H1 (cell line): ENCODE measurements at regions not wholly inside any gene's neighbourhood (a gene's known extent, or its start where the extent isn't known, plus 50 kb on each side); places are given as distances from the start of the nearest gene placed in this dataset.

Experiments used
- CTCF ChIA-PET: fragments of 300-600 bp; sonication (Branson Sonifier 250); formaldehyde crosslinking; loops from one replicate; lab custom pipeline; 2021; ENCODE audit not compliant: partially characterized antibody; lab: Charles Lee
- POLR2A ChIA-PET: fragments of 300-600 bp; sonication (Branson Sonifier 250); formaldehyde crosslinking; loops from one replicate; lab custom pipeline; 2021; ENCODE audit warnings: inconsistent platforms; ENCODE audit not compliant: partially characterized antibody; lab: Charles Lee
- DNase-seq, 2 experiments: peaks; one replicate each; pipeline versions ENCODE4 v3.0.0 to v3.0.0-alpha.2; 2010 to 2022; ENCODE audit warnings: low spot score in 2 of 2, low read depth in 1 of 2, mixed read lengths in 1 of 2
- FAIRE-seq: peaks from 2 replicates; lab custom pipeline; 2011; peaks lifted over from hg19 to GRCh38; lab: Jason Lieb, UNC
- H2AFZ ChIP-seq: 2 replicates; pipeline ENCODE4 v1.8.1; 2012; ENCODE audit warnings: low read length, inconsistent platforms
- H2AK5ac ChIP-seq: 2 replicates; pipeline ENCODE4 v1.6.1; 2013; ENCODE audit warnings: low read depth, low read length
- H2BK120ac ChIP-seq: replicated peaks from 2 replicates; pipeline ENCODE3; 2013; ENCODE audit warnings: low read depth, low read length, inconsistent platforms
- H2BK12ac ChIP-seq: 2 replicates; pipeline ENCODE4 v1.6.1; 2013; ENCODE audit warnings: low read depth, low read length
- H2BK15ac ChIP-seq: 2 replicates; pipeline ENCODE4 v1.6.1; 2013; ENCODE audit warnings: low read length
- H2BK20ac ChIP-seq: 2 replicates; pipeline ENCODE4 v1.6.1; 2013; ENCODE audit warnings: low read length
- H2BK5ac ChIP-seq: 2 replicates; pipeline ENCODE4 v1.6.1; 2013; ENCODE audit warnings: low read depth, low read length
- H3K14ac ChIP-seq: 2 replicates; pipeline ENCODE4 v1.6.1; 2013; ENCODE audit warnings: inconsistent platforms; ENCODE audit not compliant: insufficient read length
- H3K18ac ChIP-seq: 2 replicates; pipeline ENCODE4 v1.6.1; 2013; ENCODE audit warnings: low read length; ENCODE audit errors: extremely low read depth
- H3K23ac ChIP-seq: 2 replicates; pipeline ENCODE4 v1.6.1; 2013; ENCODE audit warnings: inconsistent platforms; ENCODE audit not compliant: insufficient read length
- H3K23me2 ChIP-seq: 2 replicates; pipeline ENCODE4 v1.6.1; 2013; ENCODE audit warnings: low read depth, low read length
- H3K27ac ChIP-seq: 2 replicates; pipeline ENCODE4 v1.6.1; 2011; ENCODE audit warnings: low read depth, low read length, inconsistent platforms
- H3K27me3 ChIP-seq, 4 experiments: replicated peaks in 1 of 4; 1 replicate in 1 of 4; 2 replicates in 3 of 4; pipeline versions ENCODE4 v1.6.1 to v1.8.1; 2011 to 2013; ENCODE audit warnings: low read length in 3 of 4, mild to moderate bottlenecking in 3 of 4, inconsistent platforms in 2 of 4, mixed read lengths in 2 of 4, moderate library complexity in 1 of 4; ENCODE audit not compliant: control insufficient read depth in 3 of 4, insufficient read depth in 3 of 4; ENCODE audit errors: extremely low read depth in 1 of 4
- H3K36me3 ChIP-seq, 4 experiments: 2 replicates each; pipeline versions ENCODE4 v1.6.1 to v1.8.1; 2011 to 2013; ENCODE audit warnings: mild to moderate bottlenecking in 4 of 4, low read length in 3 of 4, moderate library complexity in 2 of 4, control low read depth in 1 of 4, inconsistent platforms in 1 of 4; ENCODE audit not compliant: insufficient read depth in 4 of 4, control insufficient read depth in 2 of 4
- H3K4ac ChIP-seq: replicated peaks from 2 replicates; pipeline ENCODE3; 2013; ENCODE audit warnings: low read length, low read depth, mixed read lengths, inconsistent platforms; ENCODE audit not compliant: insufficient read length
- H3K4me1 ChIP-seq, 4 experiments: replicated peaks in 1 of 4; 1 replicate in 1 of 4; 2 replicates in 3 of 4; pipeline versions ENCODE4 v1.6.1 to v1.8.1; 2011 to 2013; ENCODE audit warnings: low read length in 3 of 4, inconsistent platforms in 2 of 4, mixed read lengths in 1 of 4; ENCODE audit not compliant: insufficient read depth in 4 of 4, control insufficient read depth in 3 of 4
- H3K4me2 ChIP-seq, 2 experiments: 2 replicates each; pipeline versions ENCODE4 v1.6.1 to v1.8.1; 2011 to 2013; ENCODE audit warnings: low read depth in 2 of 2, low read length in 2 of 2, control low read depth in 1 of 2, inconsistent platforms in 1 of 2, mild to moderate bottlenecking in 1 of 2; ENCODE audit not compliant: insufficient read depth in 1 of 2
- H3K4me3 ChIP-seq, 4 experiments: fragments of 200-600, 300-600 bp in 1 of 4; sonication (generic), shearing (Covaris generic), sonication (Bioruptor Twin) in 1 of 4; 2 replicates each; pipeline versions ENCODE4 v1.5.1 to v1.8.1; 2011 to 2016; ENCODE audit warnings: low read length in 4 of 4, low read depth in 3 of 4, control low read depth in 2 of 4, inconsistent platforms in 2 of 4, mild to moderate bottlenecking in 2 of 4, mixed read lengths in 1 of 4, moderate library complexity in 1 of 4; ENCODE audit not compliant: insufficient read depth in 2 of 4; ENCODE audit errors: extremely low read depth in 1 of 4
- H3K56ac ChIP-seq: replicated peaks from 2 replicates; pipeline ENCODE3; 2013; ENCODE audit warnings: low read depth, mild to moderate bottlenecking, mixed read lengths, low read length, inconsistent platforms; ENCODE audit not compliant: insufficient read length
- H3K79me1 ChIP-seq: 2 replicates; pipeline ENCODE4 v1.6.1; 2013; ENCODE audit warnings: low read depth, low read length, control low read depth
- H3K79me2 ChIP-seq, 2 experiments: 2 replicates each; pipeline versions ENCODE4 v1.6.1 to v1.8.1; 2012 to 2013; ENCODE audit warnings: low read length in 2 of 2, mild to moderate bottlenecking in 2 of 2, inconsistent platforms in 1 of 2; ENCODE audit not compliant: insufficient read depth in 2 of 2, control insufficient read depth in 1 of 2
- H3K9ac ChIP-seq, 4 experiments: replicated peaks in 1 of 4; 1 replicate in 1 of 4; 2 replicates in 3 of 4; pipeline versions ENCODE4 v1.6.1 to v1.8.1; 2011 to 2013; ENCODE audit warnings: low read depth in 3 of 4, low read length in 3 of 4, control low read depth in 2 of 4, mild to moderate bottlenecking in 2 of 4, moderate library complexity in 2 of 4, inconsistent platforms in 1 of 4; ENCODE audit errors: extremely low read depth in 1 of 4
- H3K9me3 ChIP-seq, 2 experiments: 2 replicates each; pipeline versions ENCODE4 v1.6.1 to v1.8.1; 2012 to 2013; ENCODE audit warnings: mild to moderate bottlenecking in 2 of 2, moderate library complexity in 2 of 2, control low read depth in 1 of 2, inconsistent platforms in 1 of 2, low read depth in 1 of 2, low read length in 1 of 2, mixed read lengths in 1 of 2; ENCODE audit not compliant: insufficient read depth in 2 of 2
- H4K20me1 ChIP-seq, 2 experiments: replicated peaks in 1 of 2; 2 replicates each; pipeline versions ENCODE3 to v1.8.1; 2011 to 2013; ENCODE audit warnings: inconsistent platforms in 2 of 2, low read length in 2 of 2, mild to moderate bottlenecking in 1 of 2; ENCODE audit not compliant: insufficient read depth in 2 of 2, control insufficient read depth in 1 of 2
- H4K5ac ChIP-seq: 2 replicates; pipeline ENCODE4 v1.6.1; 2013; ENCODE audit warnings: low read length, low read depth, mixed read lengths, inconsistent platforms; ENCODE audit not compliant: insufficient read length
- H4K8ac ChIP-seq: 2 replicates; pipeline ENCODE4 v1.8.0; 2013; ENCODE audit warnings: mild to moderate bottlenecking, moderate library complexity, low read length, inconsistent platforms; ENCODE audit not compliant: insufficient read depth; ENCODE audit errors: extremely low read depth
- H4K91ac ChIP-seq: replicated peaks from 2 replicates; pipeline ENCODE3; 2013; ENCODE audit warnings: low read length, mixed read lengths, inconsistent platforms; ENCODE audit not compliant: insufficient read length
- ATF2 ChIP-seq: IDR thresholded peaks from 2 replicates; pipeline ENCODE4 v1.6.1; 2012; ENCODE audit warnings: low read length, inconsistent platforms
- BACH1 ChIP-seq: IDR thresholded peaks from 2 replicates; pipeline ENCODE4 v1.6.1; 2012; ENCODE audit warnings: low read length, improper control_type of control experiment
- BRCA1 ChIP-seq: IDR thresholded peaks from 2 replicates; pipeline ENCODE4 v1.6.1; 2012; ENCODE audit warnings: low read depth, low read length, improper control_type of control experiment
- EZH2 ChIP-seq: fragments of 200-600 bp; sonication (generic); IDR thresholded peaks from 2 replicates; pipeline ENCODE4 v1.7.1; 2012; ENCODE audit warnings: low read depth, mild to moderate bottlenecking, moderate library complexity, low read length, inconsistent platforms; ENCODE audit not compliant: severe bottlenecking
- JUND ChIP-seq: IDR thresholded peaks from 2 replicates; pipeline ENCODE4 v1.6.1; 2011; ENCODE audit warnings: mild to moderate bottlenecking, improper control_type of control experiment, low read length
- NRF1 ChIP-seq: IDR thresholded peaks from 2 replicates; pipeline ENCODE4 v1.6.1; 2011; ENCODE audit warnings: mild to moderate bottlenecking, low read depth, low read length, improper control_type of control experiment
- POLR2A ChIP-seq, 2 experiments: IDR thresholded peaks; 1 replicate in 1 of 2; 2 replicates in 1 of 2; pipeline ENCODE4 v1.6.1; 2011; ENCODE audit warnings: low read depth in 2 of 2, low read length in 2 of 2, mild to moderate bottlenecking in 2 of 2; ENCODE audit errors: control extremely low read depth in 1 of 2
- POU5F1 ChIP-seq: IDR thresholded peaks from 2 replicates; pipeline ENCODE4 v1.6.1; 2011; ENCODE audit warnings: low read depth, mild to moderate bottlenecking, low read length, moderate library complexity
- RFX5 ChIP-seq: IDR thresholded peaks from 2 replicates; pipeline ENCODE4 v1.6.1; 2011; ENCODE audit warnings: low read depth, low read length, improper control_type of control experiment, borderline replicate concordance
- RXRA ChIP-seq: IDR thresholded peaks from 2 replicates; pipeline ENCODE4 v1.6.1; 2011; ENCODE audit warnings: low read depth, mild to moderate bottlenecking, low read length, moderate library complexity; ENCODE audit not compliant: insufficient read depth
- SIN3A ChIP-seq, 2 experiments: IDR thresholded peaks in 1 of 2; conservative IDR thresholded peaks in 1 of 2; 2 replicates each; pipeline ENCODE4 v1.6.1; 2011 to 2012; ENCODE audit warnings: low read length in 2 of 2, improper control_type of control experiment in 1 of 2, low read depth in 1 of 2, mild to moderate bottlenecking in 1 of 2
- SP2 ChIP-seq: IDR thresholded peaks from 2 replicates; pipeline ENCODE4 v1.6.1; 2012; ENCODE audit warnings: mild to moderate bottlenecking, low read length, inconsistent platforms
- SRF ChIP-seq: IDR thresholded peaks from 2 replicates; pipeline ENCODE4 v1.6.1; 2011; ENCODE audit warnings: mild to moderate bottlenecking, low read depth, low read length, moderate library complexity
- TCF12 ChIP-seq: IDR thresholded peaks from 2 replicates; pipeline ENCODE4 v1.6.1; 2011; ENCODE audit warnings: low read depth, mild to moderate bottlenecking, low read length
- WGBS, 2 experiments: shearing (Covaris generic) in 1 of 2; methylation state at CpG; one replicate each; pipeline versions ENCODE4 v1.1.6 to v1.1.7; 2013 to 2015; ENCODE audit warnings: low lambda C conversion rate in 2 of 2, mixed read lengths in 2 of 2, inconsistent platforms in 1 of 2, low coverage in 1 of 2, missing lambda C conversion rate in 1 of 2; ENCODE audit not compliant: insufficient replicate concordance in 2 of 2, insufficient coverage in 1 of 2, insufficient read length in 1 of 2; ENCODE audit errors: extremely low coverage in 1 of 2, missing lambda C conversion rate in 1 of 2; 5-methylcytosine and 5-hydroxymethylcytosine counted together

GRCh38 chr2:212914392-212914791 is 237.0 kb downstream of the IKZF2 start:
- CTCF ChIA-PET, result interaction anchor here (0.6 to 2.0 kb wide), 2 partner anchors 21 to 223 kb away, joined by 3 to 5 read pairs; no protein-coding TSS in a partner anchor
- H3K27ac ChIP-seq, result no peak overlapping the region
- H2BK20ac ChIP-seq, result no peak overlapping the region
- no peak overlapping the region for H3K14ac ChIP-seq
- no peak overlapping the region for H2BK15ac ChIP-seq
- no peak overlapping the region for H2BK12ac ChIP-seq
- H3K4me1 ChIP-seq, result peaks cover 3 to 18% (median 6%) of the 10 kb centered on the region in 4 experiments; a peak in 5 of 7 replicates
- no peak overlapping the region for H2AK5ac ChIP-seq
- no peak overlapping the region for H3K56ac ChIP-seq
- H3K9me3 ChIP-seq, result no peaks in the 10 kb centered on the region
- no peak overlapping the region for H4K8ac ChIP-seq
- H4K91ac ChIP-seq, result no peak overlapping the region
- no peak overlapping the region for H2BK5ac ChIP-seq
- H3K23me2 ChIP-seq, result no peaks in the 10 kb centered on the region
- H4K20me1 ChIP-seq, result no peaks in the 10 kb centered on the region
- 88% methylated on average over 3 of the region's 3 CpGs; no CpG with 5 or more reads in 1 of the 2 experiments for WGBS, 2 experiments
- no peak overlapping the region for H3K4me3 ChIP-seq
- no peak overlapping the region for H3K4ac ChIP-seq
- H4K5ac ChIP-seq, result no peak overlapping the region
- H3K36me3 ChIP-seq, result no peaks in the 10 kb centered on the region
- no peak overlapping the region for H2AFZ ChIP-seq
- no peak overlapping the region for H3K4me2 ChIP-seq
- H2BK120ac ChIP-seq, result no peak overlapping the region
- FAIRE-seq (no peak), DNase-seq (no peak)
- no peaks in the 10 kb centered on the region for H3K79me2 ChIP-seq
- H3K18ac ChIP-seq, result no peak overlapping the region
- H3K27me3 ChIP-seq, result no peaks in the 10 kb centered on the region
- POLR2A ChIA-PET, result no interaction called here
- H3K9ac ChIP-seq, result no peak overlapping the region
- H3K79me1 ChIP-seq, result no peaks in the 10 kb centered on the region
- no peak overlapping the region for H3K23ac ChIP-seq
- TF ChIP-seq TCF12 (no peak), ATF2 (no peak), BRCA1 (no peak), JUND (no peak), SIN3A (conservative IDR thresholded peaks at IDR 0.05 in 1 of 2, IDR thresholded peaks at IDR 0.05 in 1 of 2; ENCODE audit: low read depth in 1 of 2, low read length in 2 of 2) (no peak), BACH1 (no peak), SRF (no peak), EZH2 (no peak), POU5F1 (no peak), SP2 (no peak), POLR2A (IDR thresholded peaks at IDR 0.05; ENCODE audit: control extremely low read depth in 1 of 2, low read depth in 2 of 2, low read length in 2 of 2) (no peak), NRF1 (no peak), RFX5 (no peak), RXRA (no peak)
